Chondrocyte (in vitro differentiated cells): ENCODE measurements at regions not wholly inside any gene's neighbourhood (a gene's known extent, or its start where the extent isn't known, plus 50 kb on each side); places are given as distances from the start of the nearest gene placed in this dataset.
A peak's percentile ranks its signal among the peaks of the same experiment; 100 is the strongest.

Source experiments
- DNase-seq: peaks from one replicate; pipeline ENCODE4 v3.0.0; 2021; ENCODE audit warnings: mixed read lengths, low spot score
- H3K27ac Mint-ChIP-seq: one replicate; pipeline ENCODE4 v1.8.0; 2021; ENCODE audit warnings: mild to moderate bottlenecking, moderate library complexity, mixed read lengths; ENCODE audit not compliant: unreplicated experiment
- H3K27me3 Mint-ChIP-seq: 2 replicates; pipeline ENCODE4 v1.8.0; 2021; ENCODE audit warnings: low read depth, mixed read lengths
- H3K36me3 Mint-ChIP-seq: 2 replicates; pipeline ENCODE4 v1.8.0; 2021; ENCODE audit warnings: low read depth, mixed read lengths
- H3K4me1 Mint-ChIP-seq: 2 replicates; pipeline ENCODE4 v1.8.0; 2021; ENCODE audit warnings: low read depth, mild to moderate bottlenecking, mixed read lengths
- H3K4me3 Mint-ChIP-seq: one replicate; pipeline ENCODE4 v1.8.0; 2021; ENCODE audit warnings: mild to moderate bottlenecking, moderate library complexity, mixed read lengths; ENCODE audit not compliant: unreplicated experiment
- H3K9me3 Mint-ChIP-seq: 2 replicates; pipeline ENCODE4 v1.8.0; 2021; ENCODE audit warnings: low read depth, mixed read lengths
- TF ChIP-seq, protein P1 (sequence below): fragments of 200-600 bp; sonication (generic); IDR thresholded peaks from 2 replicates; pipeline ENCODE4 v1.5.0; 2021; ENCODE audit warnings: antibody characterized with exemption, mild to moderate bottlenecking, moderate library complexity

- TF ChIP-seq, protein P1, sequence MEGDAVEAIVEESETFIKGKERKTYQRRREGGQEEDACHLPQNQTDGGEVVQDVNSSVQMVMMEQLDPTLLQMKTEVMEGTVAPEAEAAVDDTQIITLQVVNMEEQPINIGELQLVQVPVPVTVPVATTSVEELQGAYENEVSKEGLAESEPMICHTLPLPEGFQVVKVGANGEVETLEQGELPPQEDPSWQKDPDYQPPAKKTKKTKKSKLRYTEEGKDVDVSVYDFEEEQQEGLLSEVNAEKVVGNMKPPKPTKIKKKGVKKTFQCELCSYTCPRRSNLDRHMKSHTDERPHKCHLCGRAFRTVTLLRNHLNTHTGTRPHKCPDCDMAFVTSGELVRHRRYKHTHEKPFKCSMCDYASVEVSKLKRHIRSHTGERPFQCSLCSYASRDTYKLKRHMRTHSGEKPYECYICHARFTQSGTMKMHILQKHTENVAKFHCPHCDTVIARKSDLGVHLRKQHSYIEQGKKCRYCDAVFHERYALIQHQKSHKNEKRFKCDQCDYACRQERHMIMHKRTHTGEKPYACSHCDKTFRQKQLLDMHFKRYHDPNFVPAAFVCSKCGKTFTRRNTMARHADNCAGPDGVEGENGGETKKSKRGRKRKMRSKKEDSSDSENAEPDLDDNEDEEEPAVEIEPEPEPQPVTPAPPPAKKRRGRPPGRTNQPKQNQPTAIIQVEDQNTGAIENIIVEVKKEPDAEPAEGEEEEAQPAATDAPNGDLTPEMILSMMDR: no peak
- Mint-ChIP-seq H3K9me3 (peaks cover 2% of the 10 kb centered on the region), H3K4me1 (no peaks in the 10 kb centered on the region), H3K27me3 (no peaks in the 10 kb centered on the region), H3K27ac (no peak overlapping the region), H3K4me3 (no peak overlapping the region), H3K36me3 (no peaks in the 10 kb centered on the region)
- DNase-seq: no peak
Observed at GRCh38 chr15:38698254-38698653, 133.6 kb upstream of the RASGRP1 start.

GRCh38 chr15:38699633-38700230, 135.1 kb upstream of the RASGRP1 start:
- Mint-ChIP-seq H3K36me3 (no peaks in the 10 kb centered on the region), H3K27ac (no peak overlapping the region), H3K9me3 (no peaks in the 10 kb centered on the region), H3K4me3 (no peak overlapping the region), H3K4me1 (no peaks in the 10 kb centered on the region), H3K27me3 (no peaks in the 10 kb centered on the region)
- no peak for DNase-seq
- TF ChIP-seq, protein P1: peak; percentile 91

DNA sequence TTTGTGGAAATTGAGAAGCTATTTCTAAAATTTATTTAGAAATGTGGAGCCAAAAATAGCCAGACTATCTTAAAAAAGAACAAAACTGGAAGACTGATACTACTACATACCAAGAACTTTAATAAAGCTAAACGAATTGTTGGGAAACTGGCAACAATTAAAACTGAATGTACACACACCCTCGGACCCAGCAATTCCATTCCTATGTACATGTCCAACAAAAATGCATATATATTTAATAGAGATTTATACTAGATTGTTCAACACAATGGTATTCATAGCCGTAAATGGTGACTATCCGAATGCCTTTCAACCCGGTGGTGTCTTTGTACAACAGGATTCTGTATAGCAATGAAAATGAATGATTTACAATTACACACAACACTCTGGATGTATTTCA, 136.5 kb upstream of the RASGRP1 start:
- Mint-ChIP-seq H3K27ac (no peak overlapping the region), H3K9me3 (no peaks in the 10 kb centered on the region), H3K4me1 (peaks cover 2% of the 10 kb centered on the region), H3K36me3 (no peaks in the 10 kb centered on the region), H3K4me3 (no peak overlapping the region), H3K27me3 (no peaks in the 10 kb centered on the region)
- TF ChIP-seq, protein P1: no peak
- DNase-seq: no peak

GRCh38 chr15:38702178-38702912, 137.7 kb upstream of the RASGRP1 start:
- H3K4me3 Mint-ChIP-seq: no peak overlapping the region
- TF ChIP-seq, protein P1: no peak
- H3K4me1 Mint-ChIP-seq: peaks cover 2% of the 10 kb centered on the region
- no peak overlapping the region for H3K27ac Mint-ChIP-seq
- no peak for DNase-seq
- H3K36me3 Mint-ChIP-seq: no peaks in the 10 kb centered on the region
- no peaks in the 10 kb centered on the region for H3K9me3 Mint-ChIP-seq
- no peaks in the 10 kb centered on the region for H3K27me3 Mint-ChIP-seq

- TF ChIP-seq, protein P1: no peak
- H3K36me3 Mint-ChIP-seq: no peaks in the 10 kb centered on the region
- DNase-seq: no peak
- peaks cover 29% of the 10 kb centered on the region for H3K4me1 Mint-ChIP-seq
- no peak overlapping the region for H3K27ac Mint-ChIP-seq
- no peaks in the 10 kb centered on the region for H3K27me3 Mint-ChIP-seq
- no peak overlapping the region for H3K4me3 Mint-ChIP-seq
- H3K9me3 Mint-ChIP-seq: no peaks in the 10 kb centered on the region
Observed at GRCh38 chr15:38705436-38706219, 141.0 kb upstream of the RASGRP1 start.
